K562 (cell line): ENCODE measurements at regions not wholly inside any gene's neighbourhood (a gene's known extent, or its start where the extent isn't known, plus 50 kb on each side); places are given as distances from the start of the nearest gene placed in this dataset.

Experiments used
- ATAC-seq: fragments of 200-7000 bp; cut with Tn5 transposase; 3 replicates; pipeline ENCODE4 v1.9.1; 2020; ENCODE audit warnings: moderate library complexity
- BruUV-seq: library from RNA; stranded (reverse); fragments of 400-500 nt; replicated peaks from 2 replicates; lab custom pipeline; 2021; lab: Mats Ljungman, UMichigan
- CTCF ChIA-PET: fragments of 300-600 bp; formaldehyde crosslinking; extraction: SDS; loops from one replicate; lab custom pipeline; 2021; ENCODE audit warnings: low intra/inter-chr PET ratio; lab: Yijun Ruan, JAX
- POLR2A ChIA-PET: fragments of 300-600, 350-650 bp; sonication (Branson Sonifier 250); formaldehyde crosslinking; extraction: SDS; loops from one replicate; lab custom pipeline; 2021; ENCODE audit warnings: antibody characterized with exemption, inconsistent platforms; lab: Yijun Ruan, JAX
- DNase-seq, 4 experiments: peaks; one replicate each; pipeline versions ENCODE4 v3.0.0 to v3.0.0-alpha.2; 2011 to 2018; ENCODE audit warnings: low spot score in 3 of 4, mixed read lengths in 3 of 4; ENCODE audit errors: extremely low read depth in 1 of 4
- FAIRE-seq: peaks from 2 replicates; lab custom pipeline; 2011; peaks lifted over from hg19 to GRCh38; lab: Jason Lieb, UNC
- H2AFZ ChIP-seq: 2 replicates; pipeline ENCODE4 v1.6.0; 2011; ENCODE audit warnings: low read depth, low read length, control low read depth, inconsistent platforms
- H3K27ac ChIP-seq: fragments of 200-600 bp; 3 replicates; pipeline ENCODE4 v1.8.0; 2011; ENCODE audit warnings: low read depth, mild to moderate bottlenecking, control low read depth, inconsistent platforms, low read length, moderate library complexity, mixed read lengths; ENCODE audit errors: extremely low read depth
- H3K27me3 ChIP-seq, 2 experiments: fragments of 300-600 bp in 1 of 2; 2 replicates in 1 of 2; 3 replicates in 1 of 2; pipeline versions ENCODE4 v1.6.0 to v1.8.0; 2011; ENCODE audit warnings: inconsistent platforms in 2 of 2, low read length in 2 of 2, mild to moderate bottlenecking in 1 of 2, mixed read lengths in 1 of 2, moderate library complexity in 1 of 2; ENCODE audit not compliant: control insufficient read depth in 2 of 2, insufficient read depth in 2 of 2
- H3K36me3 ChIP-seq: fragments of 300-600 bp; 3 replicates; pipeline ENCODE4 v1.8.0; 2011; ENCODE audit warnings: mild to moderate bottlenecking, low read length, inconsistent platforms; ENCODE audit not compliant: control insufficient read depth, insufficient read depth
- H3K4me1 ChIP-seq, 2 experiments: fragments of 200-600 bp in 1 of 2; replicated peaks in 1 of 2; 2 replicates in 1 of 2; 3 replicates in 1 of 2; pipeline versions ENCODE4 v1.5.1 to v1.8.0; 2011; ENCODE audit warnings: inconsistent platforms in 2 of 2, low read length in 2 of 2, mild to moderate bottlenecking in 1 of 2, mixed read lengths in 1 of 2, moderate library complexity in 1 of 2; ENCODE audit not compliant: control insufficient read depth in 2 of 2, insufficient read depth in 2 of 2
- H3K4me2 ChIP-seq: 2 replicates; pipeline ENCODE4 v1.6.1; 2011; ENCODE audit warnings: low read length, control low read depth, inconsistent platforms, mixed read lengths; ENCODE audit not compliant: insufficient read depth
- H3K4me3 ChIP-seq: fragments of 200-600 bp; sonication (generic), shearing (Covaris generic); 2 replicates; pipeline ENCODE4 v1.5.1; 2016; ENCODE audit warnings: control low read depth, inconsistent platforms
- H3K79me2 ChIP-seq: fragments of 200-600 bp; 3 replicates; pipeline ENCODE4 v1.8.0; 2011; ENCODE audit warnings: low read length, inconsistent platforms; ENCODE audit not compliant: control insufficient read depth, insufficient read depth
- H3K9ac ChIP-seq, 2 experiments: 2 replicates each; pipeline versions ENCODE4 v1.6.0 to v1.6.1; 2011; ENCODE audit warnings: low read depth in 2 of 2, low read length in 2 of 2, control low read depth in 1 of 2, inconsistent platforms in 1 of 2, mild to moderate bottlenecking in 1 of 2, mixed read lengths in 1 of 2; ENCODE audit not compliant: insufficient read depth in 1 of 2
- H3K9me1 ChIP-seq: one replicate; pipeline ENCODE4 v1.6.0; 2011; ENCODE audit warnings: inconsistent platforms, mild to moderate bottlenecking, low read length, moderate library complexity; ENCODE audit not compliant: control insufficient read depth, insufficient read depth
- H3K9me3 ChIP-seq: replicated peaks from 2 replicates; pipeline ENCODE4 v1.5.1; 2011; ENCODE audit warnings: low read depth, low read length, inconsistent platforms; ENCODE audit not compliant: control insufficient read depth, insufficient read depth
- H4K20me1 ChIP-seq: replicated peaks from 2 replicates; pipeline ENCODE4 v1.6.1; 2011; ENCODE audit warnings: low read length, inconsistent platforms, mixed read lengths; ENCODE audit not compliant: control insufficient read depth, insufficient read depth
- CREB1 ChIP-seq, 2 experiments: sonication (generic) in 1 of 2; formaldehyde crosslinking in 1 of 2; IDR thresholded peaks; 2 replicates each; pipeline versions ENCODE4 v1.6.1 to v1.8.0; 2012 to 2022; ENCODE audit warnings: inconsistent platforms in 1 of 2, mild to moderate bottlenecking in 1 of 2, missing genetic modification reagents in 1 of 2, moderate library complexity in 1 of 2
- NBN ChIP-seq: fragments of 450-650 bp; IDR thresholded peaks from 2 replicates; pipeline ENCODE4 v1.6.1; 2016; ENCODE audit warnings: low read depth, mild to moderate bottlenecking
- NR2C1 ChIP-seq, 2 experiments: fragments of 450-650 bp; IDR thresholded peaks; 2 replicates each; pipeline ENCODE4 v1.6.1; 2017; ENCODE audit warnings: mild to moderate bottlenecking in 2 of 2, antibody characterized with exemption in 1 of 2, inconsistent platforms in 1 of 2, missing compliant biosample characterization in 1 of 2, missing genetic modification characterization in 1 of 2
- SMC3 ChIP-seq: conservative IDR thresholded peaks from 2 replicates; pipeline ENCODE4 v1.6.1; 2011; ENCODE audit warnings: low read depth, low read length, improper control_type of control experiment; ENCODE audit not compliant: insufficient read depth
- SPI1 ChIP-seq: IDR thresholded peaks from 2 replicates; pipeline ENCODE4 v1.6.1; 2011; ENCODE audit warnings: low read depth, low read length, control low read depth, borderline replicate concordance
- ZNF133 ChIP-seq: fragments of 250-450 bp; sonication (Bioruptor Pico); IDR thresholded peaks from 2 replicates; pipeline ENCODE4 v1.4.0; 2020; ENCODE audit warnings: mild to moderate bottlenecking
- ZNF589 ChIP-seq: fragments of 200-800 bp; sonication (Bioruptor generic); IDR thresholded peaks from 2 replicates; pipeline ENCODE4 v1.6.1; 2016; ENCODE audit warnings: low read depth, missing genetic modification characterization, missing compliant biosample characterization
- WGBS: fragments of 100-300 bp; shearing (Covaris generic); methylation state at CpG from one replicate; pipeline ENCODE4 v1.1.6; 2016; ENCODE audit warnings: low coverage, mixed read lengths; ENCODE audit not compliant: insufficient coverage; ENCODE audit errors: missing lambda C conversion rate; 5-methylcytosine and 5-hydroxymethylcytosine counted together
- in situ Hi-C: fragments of 300-500 bp; cut with MboI; formaldehyde crosslinking; loops from 4 replicates; pipeline ENCODE4 v1.15.0; 2018; ENCODE audit warnings: inconsistent platforms, mixed read lengths
- intact Hi-C: fragments of 100-400 bp; cut with micrococcal nuclease; formaldehyde crosslinking; loops from 2 replicates; pipeline ENCODE4 v1.14.2; 2022

DNA sequence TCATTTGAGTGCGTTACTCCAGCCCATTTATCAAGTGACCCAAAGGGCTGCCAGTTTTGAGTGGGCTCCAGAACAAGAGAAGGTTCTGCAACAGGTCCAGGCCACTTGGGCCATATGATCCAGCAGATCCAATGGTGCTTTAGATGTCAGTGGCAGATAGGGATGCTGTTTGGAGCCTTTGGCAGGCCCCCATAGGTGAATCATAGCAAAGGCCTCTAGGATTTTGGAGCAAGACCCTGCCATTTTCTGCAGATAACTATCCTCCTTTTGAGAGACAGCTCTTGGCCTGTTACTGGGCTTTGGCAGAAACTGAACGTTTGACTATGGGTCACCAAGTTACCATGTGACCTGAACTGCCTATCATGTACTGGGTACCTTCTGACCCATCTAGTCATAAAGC lies 358.8 kb upstream of the SEMA3C start (continued):
- TF ChIP-seq NR2C1 (IDR thresholded peaks at IDR 0.05), result no peak
- no peak for TF ChIP-seq NR2C1 (tag; IDR thresholded peaks at IDR 0.05)
- TF ChIP-seq ZNF133 (CRISPR knock-in tag), result no peak
- no peak for TF ChIP-seq CREB1 (IDR thresholded peaks at IDR 0.05)
- TF ChIP-seq CREB1 (CRISPR knock-in tag; IDR thresholded peaks at IDR 0.05), result no peak
- TF ChIP-seq NBN, result no peak
- TF ChIP-seq ZNF589 (CRISPR knock-in tag), result no peak
- no peak for TF ChIP-seq SPI1
- TF ChIP-seq, all 486 proteins: peak for 0

DNA sequence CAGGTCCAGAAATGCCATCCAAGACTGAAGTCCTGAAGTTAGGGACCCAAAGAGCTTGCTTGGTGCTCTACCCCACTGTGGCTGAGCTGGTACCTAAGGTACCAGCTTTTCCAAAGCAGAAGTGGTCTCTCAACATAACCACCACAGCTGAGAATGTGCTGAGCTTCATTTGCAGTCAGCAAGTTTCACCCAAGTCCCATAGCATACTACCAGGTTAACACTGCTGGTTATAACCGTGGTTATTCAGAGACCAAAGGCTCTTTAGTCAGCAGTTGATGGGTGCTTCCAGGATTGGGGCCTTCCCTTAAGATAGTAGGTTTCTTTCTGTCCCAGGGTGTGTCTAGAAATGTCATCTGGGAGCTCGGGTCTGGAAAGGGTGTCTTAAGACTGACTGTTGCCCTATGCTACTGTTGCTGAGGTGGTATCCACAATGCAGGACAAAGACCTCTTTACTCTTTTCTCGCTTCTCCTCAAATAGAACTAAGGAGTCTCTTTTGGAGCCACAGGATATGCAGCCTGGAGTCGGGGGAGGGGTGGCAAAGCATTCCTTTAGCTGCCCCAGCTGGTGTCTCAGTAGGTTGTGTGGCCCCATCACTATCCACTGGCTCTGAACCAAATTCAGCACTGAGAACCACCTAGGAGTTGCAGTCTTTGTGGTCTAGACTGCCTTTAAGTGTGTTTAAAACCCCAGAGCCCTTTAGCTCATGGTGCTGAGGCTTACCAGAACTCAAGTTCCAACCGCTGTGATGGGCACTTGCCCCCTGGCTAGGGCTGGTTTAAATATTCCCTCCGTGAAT lies 354.9 kb upstream of the SEMA3C start:
- BruUV-seq, result no TSS peak

More for the DNA sequence above, 354.9 kb upstream of the SEMA3C start:
- H3K4me2 ChIP-seq, result no peak overlapping the region
- H3K27ac ChIP-seq, result no peak overlapping the region
- CTCF ChIA-PET, result no interaction called here
- no peak for TF ChIP-seq SMC3
- H3K79me2 ChIP-seq, result no peaks in the 10 kb centered on the region
- DNase-seq (no peak), FAIRE-seq (no peak), ATAC-seq (no peak)
- H3K36me3 ChIP-seq, result no peaks in the 10 kb centered on the region
- no peak overlapping the region for H2AFZ ChIP-seq
- in situ Hi-C loops, result no loop called here
- H3K4me1 ChIP-seq, result no peaks in the 10 kb centered on the region
- POLR2A ChIA-PET, result no interaction called here
- H3K27me3 ChIP-seq, result no peaks in the 10 kb centered on the region
- no peaks in the 10 kb centered on the region for H3K9me1 ChIP-seq
- intact Hi-C loops, result no loop called here
- no peaks in the 10 kb centered on the region for H4K20me1 ChIP-seq
- WGBS, result 10% methylated on average over 6 of the region's 6 CpGs
- H3K9ac ChIP-seq, result no peak overlapping the region
- H3K4me3 ChIP-seq, result no peak overlapping the region
- no peaks in the 10 kb centered on the region for H3K9me3 ChIP-seq
